Progenitor cell of endocrine pancreas (in vitro differentiated cells): ENCODE measurements at regions not wholly inside any gene's neighbourhood (a gene's known extent, or its start where the extent isn't known, plus 50 kb on each side); places are given as distances from the start of the nearest gene placed in this dataset.

ENCODE experiments used
- DNase-seq: peaks from one replicate; pipeline ENCODE4 v3.0.0; 2021; ENCODE audit warnings: low spot score; ENCODE audit not compliant: unreplicated experiment
- H3K27ac Mint-ChIP-seq: 2 replicates; pipeline ENCODE4 v1.8.0; 2021; ENCODE audit warnings: mild to moderate bottlenecking, moderate library complexity, mixed read lengths
- H3K27me3 Mint-ChIP-seq: 2 replicates; pipeline ENCODE4 v1.8.0; 2021; ENCODE audit warnings: mixed read lengths
- H3K36me3 Mint-ChIP-seq: 2 replicates; pipeline ENCODE4 v1.8.0; 2022; ENCODE audit warnings: mixed read lengths; ENCODE audit not compliant: insufficient read depth
- H3K4me1 Mint-ChIP-seq: 2 replicates; pipeline ENCODE4 v1.8.0; 2021; ENCODE audit warnings: low read depth, mixed read lengths
- H3K4me3 Mint-ChIP-seq: 2 replicates; pipeline ENCODE4 v1.8.0; 2021; ENCODE audit warnings: low read depth, mild to moderate bottlenecking, moderate library complexity, mixed read lengths
- H3K9me3 Mint-ChIP-seq: 2 replicates; pipeline ENCODE4 v1.8.0; 2021; ENCODE audit warnings: low read depth, mixed read lengths
- CTCF ChIP-seq: fragments of 200-600 bp; sonication (generic); IDR thresholded peaks from one replicate; pipeline ENCODE4 v1.5.0; 2021; ENCODE audit warnings: antibody characterized with exemption, mild to moderate bottlenecking; ENCODE audit not compliant: unreplicated experiment

DNA sequence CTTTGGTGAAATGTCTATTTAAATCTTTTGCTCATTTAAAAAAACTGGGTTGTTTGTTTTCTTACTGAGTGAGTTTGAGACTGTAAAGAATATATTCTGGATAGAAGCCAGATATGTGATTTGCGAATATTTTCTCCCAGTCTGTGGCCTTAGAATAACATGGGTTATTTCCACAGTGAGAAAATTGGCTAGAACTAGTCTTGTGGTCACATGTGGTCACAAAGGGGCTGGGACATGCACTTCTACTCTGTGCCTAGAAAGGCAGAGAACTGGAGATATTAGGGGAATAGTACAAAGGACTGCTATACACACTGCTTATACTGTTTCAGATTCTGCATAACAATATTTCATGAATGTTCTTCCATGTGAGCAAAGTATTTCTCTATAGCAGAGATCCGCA, 79.9 kb upstream of the RGMA start:
- H3K4me3 Mint-ChIP-seq, result no peak overlapping the region
- no peaks in the 10 kb centered on the region for H3K9me3 Mint-ChIP-seq
- H3K27me3 Mint-ChIP-seq, result peaks cover 41% of the 10 kb centered on the region

DNA sequence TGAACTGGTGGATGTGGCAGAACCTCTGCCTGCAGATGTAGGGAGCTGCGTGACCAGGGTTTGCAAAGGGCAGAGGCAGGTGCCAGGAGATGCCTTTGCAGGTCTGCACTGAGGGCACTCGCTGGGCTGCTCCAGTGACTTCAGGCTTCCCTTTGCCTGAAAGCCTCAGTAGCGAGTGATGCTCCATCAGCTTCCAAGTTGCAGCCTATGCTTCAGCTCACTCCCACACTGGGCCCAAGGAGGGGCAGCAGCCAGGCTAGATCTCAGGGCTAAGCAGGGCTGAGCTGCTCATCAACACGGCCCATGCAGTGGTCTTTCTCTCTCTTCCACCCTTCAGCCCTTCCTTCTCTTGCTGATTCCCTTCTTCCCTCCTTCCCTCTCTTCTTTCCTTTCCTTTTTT, 78.3 kb upstream of the RGMA start:
- Mint-ChIP-seq H3K9me3 (no peaks in the 10 kb centered on the region), H3K4me3 (no peak overlapping the region), H3K27ac (no peak overlapping the region), H3K4me1 (no peaks in the 10 kb centered on the region), H3K36me3 (no peaks in the 10 kb centered on the region), H3K27me3 (peaks cover 48% of the 10 kb centered on the region)
- DNase-seq, result no peak
- TF ChIP-seq CTCF, result no peak

More for the DNA sequence above, 79.9 kb upstream of the RGMA start:
- TF ChIP-seq CTCF, result no peak
- H3K27ac Mint-ChIP-seq, result no peak overlapping the region
- H3K4me1 Mint-ChIP-seq, result no peaks in the 10 kb centered on the region
- no peaks in the 10 kb centered on the region for H3K36me3 Mint-ChIP-seq
- no peak for DNase-seq

GRCh38 chr15:93166675-93167074, 77.7 kb upstream of the RGMA start:
- Mint-ChIP-seq H3K4me1 (no peaks in the 10 kb centered on the region), H3K36me3 (no peaks in the 10 kb centered on the region), H3K9me3 (no peaks in the 10 kb centered on the region), H3K4me3 (no peak overlapping the region), H3K27me3 (peaks cover 54% of the 10 kb centered on the region), H3K27ac (no peak overlapping the region)
- no peak for DNase-seq
- no peak for TF ChIP-seq CTCF

- H3K4me3 Mint-ChIP-seq, result no peak overlapping the region
- no peak overlapping the region for H3K27ac Mint-ChIP-seq
- H3K9me3 Mint-ChIP-seq, result no peaks in the 10 kb centered on the region
- H3K36me3 Mint-ChIP-seq, result no peaks in the 10 kb centered on the region
- H3K4me1 Mint-ChIP-seq, result no peaks in the 10 kb centered on the region
- DNase-seq, result no peak
- peaks cover 52% of the 10 kb centered on the region for H3K27me3 Mint-ChIP-seq
- TF ChIP-seq CTCF, result no peak
Measured at GRCh38 chr15:93165734-93166470, 76.9 kb upstream of the RGMA start.

DNA sequence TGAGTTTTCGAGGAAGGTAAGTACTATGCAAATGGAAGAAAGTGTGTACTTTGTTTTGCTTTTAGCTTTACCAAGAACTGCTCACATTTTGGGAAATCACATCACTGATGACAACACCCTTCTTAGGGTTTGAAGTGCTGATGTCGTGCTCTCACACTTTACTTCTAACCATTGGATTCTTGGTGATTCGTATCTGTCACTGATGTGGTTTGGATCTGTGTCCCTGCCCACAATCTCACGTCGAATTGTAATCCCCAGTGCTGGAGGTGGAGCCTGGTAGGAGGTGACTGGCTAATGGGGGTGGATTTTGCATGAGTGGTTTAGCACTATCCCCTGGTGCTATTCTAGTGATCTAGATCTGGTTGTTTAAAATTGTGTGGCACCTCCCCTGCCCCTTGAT, 75.4 kb upstream of the RGMA start:
- Mint-ChIP-seq H3K27ac (no peak overlapping the region), H3K9me3 (no peaks in the 10 kb centered on the region), H3K4me1 (no peaks in the 10 kb centered on the region), H3K27me3 (peaks cover 59% of the 10 kb centered on the region), H3K36me3 (no peaks in the 10 kb centered on the region), H3K4me3 (no peak overlapping the region)
- no peak for TF ChIP-seq CTCF
- DNase-seq, result no peak
